ENCODE measurements at regions not wholly inside any gene's neighbourhood (a gene's known extent, or its start where the extent isn't known, plus 50 kb on each side); places are given as distances from the start of the nearest gene placed in this dataset.
"Not testable (repeated sequence)": the region's sequence is repeated elsewhere in the genome, so short reads cannot be mapped to it uniquely, and the experiment has no call there.

- no peak overlapping the region for H3K4me3 ChIP-seq
- no peak overlapping the region for H3K27ac ChIP-seq
Observed at GRCh38 chr4:19494961-19495360, 756.7 kb upstream of the SLIT2 start.

- H3K27ac ChIP-seq = no peak overlapping the region
Observed at GRCh38 chr4:19492606-19493005, 759.1 kb upstream of the SLIT2 start.

GRCh38 chr4:19486400-19486799 is 765.3 kb upstream of the SLIT2 start:
- Histone ChIP-seq H3K4me3 (no peak overlapping the region), H3K27ac (no peak overlapping the region)

More at GRCh38 chr4:19492606-19493005, 759.1 kb upstream of the SLIT2 start:
- no peak overlapping the region for H3K4me3 ChIP-seq

GRCh38 chr4:19478791-19479190 is 772.9 kb upstream of the SLIT2 start:
- Histone ChIP-seq H3K4me3 (no peak overlapping the region), H3K27ac (no peak overlapping the region)

GRCh38 chr4:19473569-19473968 is 778.1 kb upstream of the SLIT2 start:
- Histone ChIP-seq H3K27ac (no peak overlapping the region), H3K4me3 (no peak overlapping the region)

- H3K27ac ChIP-seq = no peak overlapping the region
- H3K4me3 ChIP-seq = no peak overlapping the region
Observed at GRCh38 chr4:19472666-19473065, 779.0 kb upstream of the SLIT2 start.

- H3K27ac ChIP-seq, H3K4me3 ChIP-seq: not testable (repeated sequence)
Observed at GRCh38 chr4:19470001-19470400, 781.7 kb upstream of the SLIT2 start.

- no peak overlapping the region for H3K27ac ChIP-seq
- no peak overlapping the region for H3K4me3 ChIP-seq
Observed at GRCh38 chr4:19462117-19462516, 789.6 kb upstream of the SLIT2 start.

GRCh38 chr4:19455850-19456602 is 795.7 kb upstream of the SLIT2 start:
- no peak overlapping the region for H3K27ac ChIP-seq
- H3K4me3 ChIP-seq = peak overlapping the region in 1 of 7 experiments; percentile 41

GRCh38 chr4:19455196-19455595 is 796.5 kb upstream of the SLIT2 start:
- Histone ChIP-seq H3K4me3 (peak overlapping the region in 1 of 7 experiments; percentile 41), H3K27ac (no peak overlapping the region)

- Histone ChIP-seq H3K4me3 (no peak overlapping the region), H3K27ac (no peak overlapping the region)
Observed at GRCh38 chr4:19438233-19438632, 813.5 kb upstream of the SLIT2 start.

- Histone ChIP-seq H3K4me3 (no peak overlapping the region), H3K27ac (no peak overlapping the region)
Observed at GRCh38 chr4:19437008-19437407, 814.7 kb upstream of the SLIT2 start.

GRCh38 chr4:19429684-19430083 is 822.0 kb upstream of the SLIT2 start:
- Histone ChIP-seq H3K4me3 (no peak overlapping the region), H3K27ac (no peak overlapping the region)

- Histone ChIP-seq H3K27ac (no peak overlapping the region), H3K4me3 (no peak overlapping the region)
Observed at GRCh38 chr4:19425146-19425545, 826.6 kb upstream of the SLIT2 start.

- Histone ChIP-seq H3K4me3 (no peak overlapping the region), H3K27ac (no peak overlapping the region)
Observed at GRCh38 chr4:19417256-19417655, 834.4 kb upstream of the SLIT2 start.

GRCh38 chr4:19416146-19416545 is 835.6 kb upstream of the SLIT2 start:
- Histone ChIP-seq H3K27ac (no peak overlapping the region), H3K4me3 (no peak overlapping the region)

- H3K27ac ChIP-seq = no peak overlapping the region
- H3K4me3 ChIP-seq = no peak overlapping the region
Observed at GRCh38 chr4:19408490-19408889, 843.2 kb upstream of the SLIT2 start.

GRCh38 chr4:19406789-19407188 is 844.9 kb upstream of the SLIT2 start:
- Histone ChIP-seq H3K27ac (no peak overlapping the region), H3K4me3 (no peak overlapping the region)

GRCh38 chr4:19403786-19404370 is 847.8 kb upstream of the SLIT2 start:
- Histone ChIP-seq H3K4me3 (no peak overlapping the region), H3K27ac (no peak overlapping the region)

GRCh38 chr4:19402581-19403065 is 849.1 kb upstream of the SLIT2 start:
- no peak overlapping the region for H3K4me3 ChIP-seq

GRCh38 chr4:19401301-19402080 is 850.2 kb upstream of the SLIT2 start:
- Histone ChIP-seq H3K27ac (no peak overlapping the region), H3K4me3 (no peak overlapping the region)

More at GRCh38 chr4:19402581-19403065, 849.1 kb upstream of the SLIT2 start:
- no peak overlapping the region for H3K27ac ChIP-seq
